ENCODE measurements at regions not wholly inside any gene's neighbourhood (a gene's known extent, or its start where the extent isn't known, plus 50 kb on each side); places are given as distances from the start of the nearest gene placed in this dataset.

DNA sequence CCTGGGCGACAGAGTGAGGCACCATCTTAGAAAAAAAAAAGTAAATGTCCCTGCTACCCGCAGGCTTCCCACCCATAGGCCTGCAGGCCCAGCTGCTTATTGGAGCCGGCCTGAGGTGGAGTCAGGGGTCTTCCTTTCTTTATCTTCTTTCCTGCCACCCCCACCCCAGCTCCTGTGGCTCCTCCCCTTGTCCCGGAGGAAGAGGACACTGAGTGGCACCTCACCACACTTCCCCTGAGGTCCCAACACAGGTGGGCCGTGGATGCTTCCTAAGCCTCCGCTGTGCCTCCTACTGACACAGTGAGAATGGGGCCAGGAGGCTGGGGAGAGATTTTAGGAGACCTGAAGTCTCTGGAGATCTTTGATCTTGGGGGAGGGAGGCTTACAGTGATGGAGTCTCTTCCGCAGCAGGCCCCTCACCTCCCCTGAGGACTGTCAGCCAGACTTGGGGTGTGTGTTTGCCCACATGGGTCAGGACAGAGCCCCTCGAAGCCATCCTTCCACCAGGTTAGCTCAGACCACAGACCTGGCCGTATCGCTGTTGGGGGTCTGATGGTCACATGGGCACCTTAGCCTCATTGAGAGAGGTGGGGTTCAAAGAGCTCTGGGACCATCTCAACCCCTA is 135.4 kb upstream of the IER5L start:
- TF ChIP-seq CTCF (conservative IDR thresholded peaks at IDR 0.05; ENCODE audit: low read depth, low read length) (no peak), EZH2 (IDR thresholded peaks at IDR 0.05; ENCODE audit: borderline replicate concordance, low read depth, low read length, poor library complexity, severe bottlenecking) (no peak)
